ENCODE measurements at regions not wholly inside any gene's neighbourhood (a gene's known extent, or its start where the extent isn't known, plus 50 kb on each side); places are given as distances from the start of the nearest gene placed in this dataset.

DNA sequence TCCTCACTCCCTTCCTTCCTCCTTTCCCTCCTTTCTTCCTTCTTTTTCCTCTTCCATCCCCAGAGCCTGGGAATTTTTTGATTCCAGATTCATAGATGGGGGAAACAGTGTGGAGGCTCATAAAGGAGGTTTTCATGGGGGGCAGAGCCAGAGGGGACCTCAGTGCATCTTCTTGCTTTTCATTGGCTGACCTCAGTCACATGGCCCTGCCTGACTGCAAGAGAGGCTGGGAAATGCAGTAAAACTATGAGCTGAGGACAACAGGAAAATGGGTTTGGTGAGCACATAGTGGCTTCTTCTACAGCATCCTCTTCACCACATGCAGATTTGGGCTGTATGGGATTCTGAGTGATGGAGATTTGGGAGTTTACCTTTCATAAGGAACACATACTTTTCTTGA lies 437.1 kb upstream of the TBX3 start:
- no peaks in the 10 kb centered on the region for H3K27me3 ChIP-seq (ENCODE audit: control insufficient read depth in 4 of 4, insufficient read depth in 4 of 4, low read length in 3 of 4)
- no peaks in the 10 kb centered on the region for H3K9me3 ChIP-seq (ENCODE audit: control insufficient read depth in 4 of 4, low read length in 3 of 4)
- H3K4me1 ChIP-seq (ENCODE audit: control insufficient read depth in 4 of 4, insufficient read depth in 4 of 4, low read length in 3 of 4): no peaks in the 10 kb centered on the region
- H3K4me3 ChIP-seq (ENCODE audit: low read depth in 1 of 3, low read length in 3 of 3): no peak overlapping the region
- no peak for DNase-seq (ENCODE audit: low spot score)
- no peak overlapping the region for H3K27ac ChIP-seq (ENCODE audit: low read depth in 1 of 2, low read length in 2 of 2)
- TF ChIP-seq TAF1 (conservative IDR thresholded peaks at IDR 0.05): no peak
- TF ChIP-seq, protein P1, sequence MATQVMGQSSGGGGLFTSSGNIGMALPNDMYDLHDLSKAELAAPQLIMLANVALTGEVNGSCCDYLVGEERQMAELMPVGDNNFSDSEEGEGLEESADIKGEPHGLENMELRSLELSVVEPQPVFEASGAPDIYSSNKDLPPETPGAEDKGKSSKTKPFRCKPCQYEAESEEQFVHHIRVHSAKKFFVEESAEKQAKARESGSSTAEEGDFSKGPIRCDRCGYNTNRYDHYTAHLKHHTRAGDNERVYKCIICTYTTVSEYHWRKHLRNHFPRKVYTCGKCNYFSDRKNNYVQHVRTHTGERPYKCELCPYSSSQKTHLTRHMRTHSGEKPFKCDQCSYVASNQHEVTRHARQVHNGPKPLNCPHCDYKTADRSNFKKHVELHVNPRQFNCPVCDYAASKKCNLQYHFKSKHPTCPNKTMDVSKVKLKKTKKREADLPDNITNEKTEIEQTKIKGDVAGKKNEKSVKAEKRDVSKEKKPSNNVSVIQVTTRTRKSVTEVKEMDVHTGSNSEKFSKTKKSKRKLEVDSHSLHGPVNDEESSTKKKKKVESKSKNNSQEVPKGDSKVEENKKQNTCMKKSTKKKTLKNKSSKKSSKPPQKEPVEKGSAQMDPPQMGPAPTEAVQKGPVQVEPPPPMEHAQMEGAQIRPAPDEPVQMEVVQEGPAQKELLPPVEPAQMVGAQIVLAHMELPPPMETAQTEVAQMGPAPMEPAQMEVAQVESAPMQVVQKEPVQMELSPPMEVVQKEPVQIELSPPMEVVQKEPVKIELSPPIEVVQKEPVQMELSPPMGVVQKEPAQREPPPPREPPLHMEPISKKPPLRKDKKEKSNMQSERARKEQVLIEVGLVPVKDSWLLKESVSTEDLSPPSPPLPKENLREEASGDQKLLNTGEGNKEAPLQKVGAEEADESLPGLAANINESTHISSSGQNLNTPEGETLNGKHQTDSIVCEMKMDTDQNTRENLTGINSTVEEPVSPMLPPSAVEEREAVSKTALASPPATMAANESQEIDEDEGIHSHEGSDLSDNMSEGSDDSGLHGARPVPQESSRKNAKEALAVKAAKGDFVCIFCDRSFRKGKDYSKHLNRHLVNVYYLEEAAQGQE (IDR thresholded peaks at IDR 0.05): no peak
- no peaks in the 10 kb centered on the region for H3K36me3 ChIP-seq (ENCODE audit: control insufficient read depth in 4 of 4, insufficient read depth in 3 of 4, low read depth in 1 of 4, low read length in 3 of 4)
- H3K9ac ChIP-seq (ENCODE audit: low read depth in 1 of 2, low read length in 2 of 2): no peak overlapping the region

DNA sequence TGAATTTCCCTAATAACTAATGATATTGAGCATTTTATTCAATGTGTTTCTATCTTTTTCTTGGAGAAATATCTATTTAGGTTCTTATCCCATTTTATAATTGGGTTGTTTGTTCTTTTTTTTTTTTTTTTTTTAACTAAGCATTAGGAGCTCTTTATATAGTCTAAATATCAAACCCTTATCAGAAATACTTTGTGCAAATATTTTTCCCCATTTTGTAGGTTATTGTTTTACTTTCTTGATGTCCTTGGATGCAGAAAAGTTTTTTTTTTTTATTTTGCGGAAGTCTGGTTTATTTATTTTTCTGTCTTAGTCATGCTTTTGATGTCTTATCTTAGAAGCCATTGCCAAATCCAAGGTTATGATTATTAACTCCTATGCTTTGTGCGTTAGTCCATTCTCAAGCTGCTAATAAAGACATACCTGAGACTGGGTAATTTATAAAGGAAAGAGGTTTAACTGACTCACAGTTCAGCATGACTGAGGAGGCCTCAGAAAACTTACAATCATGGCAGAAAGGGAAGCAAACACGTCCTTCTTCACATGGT lies 434.3 kb upstream of the TBX3 start:
- no peak overlapping the region for H3K27ac ChIP-seq (ENCODE audit: low read depth in 1 of 2, low read length in 2 of 2)
- WGBS: 70% methylated on average over 3 of the region's 3 CpGs
- no peaks in the 10 kb centered on the region for H3K27me3 ChIP-seq (ENCODE audit: control insufficient read depth in 4 of 4, insufficient read depth in 4 of 4, low read length in 3 of 4)
- no peaks in the 10 kb centered on the region for H3K36me3 ChIP-seq (ENCODE audit: control insufficient read depth in 4 of 4, insufficient read depth in 3 of 4, low read depth in 1 of 4, low read length in 3 of 4)
- no peaks in the 10 kb centered on the region for H3K9me3 ChIP-seq (ENCODE audit: control insufficient read depth in 4 of 4, low read length in 3 of 4)
- no peak for DNase-seq (ENCODE audit: low spot score)
- no peak overlapping the region for H3K4me3 ChIP-seq (ENCODE audit: low read depth in 1 of 3, low read length in 3 of 3)
- no peaks in the 10 kb centered on the region for H3K4me1 ChIP-seq (ENCODE audit: control insufficient read depth in 4 of 4, insufficient read depth in 4 of 4, low read length in 3 of 4)
- no peak overlapping the region for H3K9ac ChIP-seq (ENCODE audit: low read depth in 1 of 2, low read length in 2 of 2)
- no peak for TF ChIP-seq FOXA2 (IDR thresholded peaks at IDR 0.05)
- no peak for TF ChIP-seq RXRA (IDR thresholded peaks at IDR 0.05)
- no peak for TF ChIP-seq GABPA (IDR thresholded peaks at IDR 0.05 in 1 of 2, conservative IDR thresholded peaks at IDR 0.05 in 1 of 2)
- TF ChIP-seq, protein P2, sequence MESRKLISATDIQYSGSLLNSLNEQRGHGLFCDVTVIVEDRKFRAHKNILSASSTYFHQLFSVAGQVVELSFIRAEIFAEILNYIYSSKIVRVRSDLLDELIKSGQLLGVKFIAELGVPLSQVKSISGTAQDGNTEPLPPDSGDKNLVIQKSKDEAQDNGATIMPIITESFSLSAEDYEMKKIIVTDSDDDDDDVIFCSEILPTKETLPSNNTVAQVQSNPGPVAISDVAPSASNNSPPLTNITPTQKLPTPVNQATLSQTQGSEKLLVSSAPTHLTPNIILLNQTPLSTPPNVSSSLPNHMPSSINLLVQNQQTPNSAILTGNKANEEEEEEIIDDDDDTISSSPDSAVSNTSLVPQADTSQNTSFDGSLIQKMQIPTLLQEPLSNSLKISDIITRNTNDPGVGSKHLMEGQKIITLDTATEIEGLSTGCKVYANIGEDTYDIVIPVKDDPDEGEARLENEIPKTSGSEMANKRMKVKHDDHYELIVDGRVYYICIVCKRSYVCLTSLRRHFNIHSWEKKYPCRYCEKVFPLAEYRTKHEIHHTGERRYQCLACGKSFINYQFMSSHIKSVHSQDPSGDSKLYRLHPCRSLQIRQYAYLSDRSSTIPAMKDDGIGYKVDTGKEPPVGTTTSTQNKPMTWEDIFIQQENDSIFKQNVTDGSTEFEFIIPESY (IDR thresholded peaks at IDR 0.05): no peak
- TF ChIP-seq TAF1 (conservative IDR thresholded peaks at IDR 0.05): no peak
- TF ChIP-seq HNF4G (IDR thresholded peaks at IDR 0.05): no peak
- TF ChIP-seq, protein P3, sequence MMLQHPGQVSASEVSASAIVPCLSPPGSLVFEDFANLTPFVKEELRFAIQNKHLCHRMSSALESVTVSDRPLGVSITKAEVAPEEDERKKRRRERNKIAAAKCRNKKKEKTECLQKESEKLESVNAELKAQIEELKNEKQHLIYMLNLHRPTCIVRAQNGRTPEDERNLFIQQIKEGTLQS (IDR thresholded peaks at IDR 0.05): no peak
- TF ChIP-seq HNF4A (conservative IDR thresholded peaks at IDR 0.05): no peak
- no peak for TF ChIP-seq NR2F2 (IDR thresholded peaks at IDR 0.05)
- TF ChIP-seq, protein P4, sequence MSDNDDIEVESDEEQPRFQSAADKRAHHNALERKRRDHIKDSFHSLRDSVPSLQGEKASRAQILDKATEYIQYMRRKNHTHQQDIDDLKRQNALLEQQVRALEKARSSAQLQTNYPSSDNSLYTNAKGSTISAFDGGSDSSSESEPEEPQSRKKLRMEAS (IDR thresholded peaks at IDR 0.05): no peak
- no peak for TF ChIP-seq SP1 (IDR thresholded peaks at IDR 0.05)

DNA sequence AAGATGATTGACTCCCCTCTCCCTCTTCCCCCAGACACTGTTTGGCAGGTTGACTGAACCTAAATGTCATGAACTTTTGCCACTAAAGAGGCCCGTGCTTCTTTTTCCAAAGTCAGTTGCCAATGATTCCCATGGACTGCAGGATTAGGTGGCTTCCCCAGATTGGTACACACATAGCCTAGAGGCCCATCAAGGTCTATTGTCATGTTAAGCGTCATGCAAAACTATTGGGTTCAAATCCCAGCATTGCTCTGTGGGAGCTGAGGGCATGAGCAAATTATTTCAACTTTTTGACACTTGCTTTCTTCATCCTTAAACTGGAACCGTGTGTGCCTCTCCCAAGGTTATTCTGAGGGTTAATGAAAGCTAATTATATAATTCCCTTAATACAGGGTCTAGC lies 430.2 kb upstream of the TBX3 start:
- Histone ChIP-seq H3K27ac (ENCODE audit: low read depth in 1 of 2, low read length in 2 of 2) (no peak overlapping the region), H3K27me3 (ENCODE audit: control insufficient read depth in 4 of 4, insufficient read depth in 4 of 4, low read length in 3 of 4) (no peaks in the 10 kb centered on the region), H3K4me1 (ENCODE audit: control insufficient read depth in 4 of 4, insufficient read depth in 4 of 4, low read length in 3 of 4) (no peaks in the 10 kb centered on the region), H3K36me3 (ENCODE audit: control insufficient read depth in 4 of 4, insufficient read depth in 3 of 4, low read depth in 1 of 4, low read length in 3 of 4) (no peaks in the 10 kb centered on the region), H3K9ac (ENCODE audit: low read depth in 1 of 2, low read length in 2 of 2) (no peak overlapping the region), H3K9me3 (ENCODE audit: control insufficient read depth in 4 of 4, low read length in 3 of 4) (no peaks in the 10 kb centered on the region), H3K4me3 (ENCODE audit: low read depth in 1 of 3, low read length in 3 of 3) (no peak overlapping the region)
- 84% methylated on average over 3 of the region's 3 CpGs for WGBS
- DNase-seq (ENCODE audit: low spot score): no peak
- TF ChIP-seq, protein P1 (IDR thresholded peaks at IDR 0.05): no peak
- TF ChIP-seq, protein P3 (IDR thresholded peaks at IDR 0.05): no peak
- TF ChIP-seq RAD21 (IDR thresholded peaks at IDR 0.05): no peak
- no peak for TF ChIP-seq HNF4G (IDR thresholded peaks at IDR 0.05)
- TF ChIP-seq GABPA (IDR thresholded peaks at IDR 0.05 in 1 of 2, conservative IDR thresholded peaks at IDR 0.05 in 1 of 2): no peak
- TF ChIP-seq EGR1 (IDR thresholded peaks at IDR 0.05; ENCODE audit: low read depth in 2 of 2): no peak
- no peak for TF ChIP-seq HNF4A (conservative IDR thresholded peaks at IDR 0.05)
- TF ChIP-seq, protein P4 (IDR thresholded peaks at IDR 0.05): no peak
- TF ChIP-seq, protein P2 (IDR thresholded peaks at IDR 0.05): no peak

All from liver (tissue), 7 donors.